ENCODE measurements at regions not wholly inside any gene's neighbourhood (a gene's known extent, or its start where the extent isn't known, plus 50 kb on each side); places are given as distances from the start of the nearest gene placed in this dataset.

DNA sequence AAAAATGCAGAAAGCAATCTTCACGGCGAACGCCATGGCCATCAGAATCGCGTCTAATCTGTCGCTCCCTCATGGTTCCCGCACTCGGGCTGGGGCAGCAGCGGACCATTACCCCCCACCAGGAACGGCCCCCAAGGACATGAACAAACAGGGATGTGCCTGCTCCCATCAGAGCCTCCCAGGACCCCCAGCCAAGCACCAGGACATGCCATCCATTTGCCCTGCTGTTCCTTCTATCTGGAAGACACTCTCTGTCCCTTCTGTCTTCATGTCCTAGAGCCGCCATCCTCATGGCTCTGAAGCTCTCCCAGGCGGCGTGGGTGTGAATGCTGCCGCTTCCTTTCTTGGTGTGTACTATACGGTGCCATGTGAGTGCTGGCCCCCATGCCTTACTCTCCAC lies 371.8 kb downstream of the BCL11B start:
- H3K27me3 Mint-ChIP-seq (ENCODE audit: unreplicated experiment): peaks cover 7% of the 10 kb centered on the region
- TF ChIP-seq, protein P1, sequence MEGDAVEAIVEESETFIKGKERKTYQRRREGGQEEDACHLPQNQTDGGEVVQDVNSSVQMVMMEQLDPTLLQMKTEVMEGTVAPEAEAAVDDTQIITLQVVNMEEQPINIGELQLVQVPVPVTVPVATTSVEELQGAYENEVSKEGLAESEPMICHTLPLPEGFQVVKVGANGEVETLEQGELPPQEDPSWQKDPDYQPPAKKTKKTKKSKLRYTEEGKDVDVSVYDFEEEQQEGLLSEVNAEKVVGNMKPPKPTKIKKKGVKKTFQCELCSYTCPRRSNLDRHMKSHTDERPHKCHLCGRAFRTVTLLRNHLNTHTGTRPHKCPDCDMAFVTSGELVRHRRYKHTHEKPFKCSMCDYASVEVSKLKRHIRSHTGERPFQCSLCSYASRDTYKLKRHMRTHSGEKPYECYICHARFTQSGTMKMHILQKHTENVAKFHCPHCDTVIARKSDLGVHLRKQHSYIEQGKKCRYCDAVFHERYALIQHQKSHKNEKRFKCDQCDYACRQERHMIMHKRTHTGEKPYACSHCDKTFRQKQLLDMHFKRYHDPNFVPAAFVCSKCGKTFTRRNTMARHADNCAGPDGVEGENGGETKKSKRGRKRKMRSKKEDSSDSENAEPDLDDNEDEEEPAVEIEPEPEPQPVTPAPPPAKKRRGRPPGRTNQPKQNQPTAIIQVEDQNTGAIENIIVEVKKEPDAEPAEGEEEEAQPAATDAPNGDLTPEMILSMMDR (IDR thresholded peaks at IDR 0.05; ENCODE audit: partially characterized antibody, unreplicated experiment): no peak

DNA sequence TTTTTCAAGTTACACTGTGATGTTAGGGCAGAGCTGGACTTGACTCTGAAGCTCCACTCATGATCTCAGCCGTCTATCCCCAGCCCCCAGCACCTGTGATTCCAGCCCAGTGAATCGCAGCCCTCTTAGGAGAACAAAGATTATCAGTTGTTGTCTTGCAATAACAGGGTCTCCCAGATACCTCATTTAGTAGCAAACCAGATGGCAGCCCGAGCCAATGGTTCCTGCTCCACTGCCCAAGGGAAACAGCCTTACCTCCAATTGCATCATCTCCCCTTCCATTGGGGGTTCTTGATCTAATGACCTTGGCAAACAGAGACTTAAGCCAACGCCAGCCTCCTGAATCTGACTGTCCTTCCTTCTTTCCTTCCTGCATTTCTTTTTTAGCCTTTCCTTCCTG lies 371.2 kb downstream of the BCL11B start:
- Mint-ChIP-seq H3K27ac (ENCODE audit: unreplicated experiment) (peak overlapping the region; percentile 40), H3K9me3 (ENCODE audit: unreplicated experiment) (peaks cover 5% of the 10 kb centered on the region), H3K27me3 (ENCODE audit: unreplicated experiment) (peaks cover 7% of the 10 kb centered on the region), H3K4me1 (ENCODE audit: low read depth, unreplicated experiment) (no peaks in the 10 kb centered on the region), H3K36me3 (ENCODE audit: unreplicated experiment) (peaks cover 4% of the 10 kb centered on the region), H3K4me3 (ENCODE audit: unreplicated experiment) (no peak overlapping the region)
- TF ChIP-seq, protein P1 (IDR thresholded peaks at IDR 0.05; ENCODE audit: partially characterized antibody, unreplicated experiment): no peak
- no peak for DNase-seq

More for the DNA sequence above, 371.8 kb downstream of the BCL11B start:
- H3K4me1 Mint-ChIP-seq (ENCODE audit: low read depth, unreplicated experiment): no peaks in the 10 kb centered on the region
- peak overlapping the region; percentile 40 for H3K27ac Mint-ChIP-seq (ENCODE audit: unreplicated experiment)
- DNase-seq: no peak
- H3K4me3 Mint-ChIP-seq (ENCODE audit: unreplicated experiment): no peak overlapping the region
- peaks cover 5% of the 10 kb centered on the region for H3K9me3 Mint-ChIP-seq (ENCODE audit: unreplicated experiment)
- H3K36me3 Mint-ChIP-seq (ENCODE audit: unreplicated experiment): peaks cover 4% of the 10 kb centered on the region

DNA sequence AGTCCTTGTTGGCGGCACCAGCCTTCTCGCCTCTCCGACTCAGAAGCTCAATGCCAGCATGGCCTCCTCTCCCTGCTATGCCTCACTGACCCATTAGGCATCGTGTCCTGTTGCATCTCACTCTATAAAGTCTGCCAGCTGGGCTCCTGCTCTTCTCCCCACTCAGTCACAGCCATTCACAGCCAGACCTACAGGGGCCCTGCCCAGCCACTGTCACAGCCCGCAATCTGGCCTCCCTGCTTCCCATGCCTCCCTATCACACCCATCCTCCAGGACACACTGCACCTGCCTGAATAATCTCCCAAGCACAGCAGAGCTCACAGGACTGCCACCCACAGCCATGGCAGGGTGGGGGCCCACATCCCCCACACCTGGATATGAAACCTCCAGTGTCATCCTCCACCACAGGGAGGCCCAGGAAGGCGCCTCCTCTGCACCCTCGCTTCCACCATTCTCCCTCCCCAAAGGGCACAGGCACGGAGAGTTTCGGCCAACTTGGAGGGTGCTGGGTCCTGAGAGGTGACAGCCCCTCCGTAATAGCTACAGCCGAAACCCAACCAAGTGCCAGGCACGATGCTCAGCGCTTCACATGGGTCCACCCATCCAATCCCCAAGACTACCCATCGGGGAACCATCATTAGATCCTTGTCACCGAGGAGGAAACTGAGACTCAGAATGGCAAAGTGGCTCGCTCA lies 370.3 kb downstream of the BCL11B start:
- Mint-ChIP-seq H3K36me3 (ENCODE audit: unreplicated experiment) (peaks cover 4% of the 10 kb centered on the region), H3K4me3 (ENCODE audit: unreplicated experiment) (no peak overlapping the region), H3K27me3 (ENCODE audit: unreplicated experiment) (peaks cover 8% of the 10 kb centered on the region), H3K9me3 (ENCODE audit: unreplicated experiment) (peaks cover 5% of the 10 kb centered on the region), H3K27ac (ENCODE audit: unreplicated experiment) (no peak overlapping the region), H3K4me1 (ENCODE audit: low read depth, unreplicated experiment) (no peaks in the 10 kb centered on the region)
- TF ChIP-seq, protein P1 (IDR thresholded peaks at IDR 0.05; ENCODE audit: partially characterized antibody, unreplicated experiment): no peak
- DNase-seq: no peak

DNA sequence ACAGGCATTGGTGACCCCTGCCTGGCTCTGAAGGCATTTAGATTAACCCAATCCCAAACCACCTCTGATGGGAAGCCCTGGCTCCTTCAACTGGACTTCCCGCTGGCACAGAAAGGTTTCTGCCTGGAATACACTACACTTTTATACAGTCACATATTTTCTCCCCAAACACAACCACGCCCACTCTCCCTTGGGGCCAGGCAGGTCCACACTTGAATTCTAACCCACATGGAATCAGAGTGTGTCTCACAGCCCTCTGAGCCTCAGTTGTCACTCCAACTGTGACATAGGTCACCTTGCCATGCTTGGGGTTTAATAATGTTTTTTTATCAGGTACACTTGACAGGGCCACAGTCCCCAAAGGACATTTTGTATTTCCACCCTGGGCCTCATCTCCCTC lies 368.6 kb downstream of the BCL11B start:
- H3K4me3 Mint-ChIP-seq (ENCODE audit: unreplicated experiment): no peak overlapping the region
- peaks cover 8% of the 10 kb centered on the region for H3K9me3 Mint-ChIP-seq (ENCODE audit: unreplicated experiment)
- peaks cover 4% of the 10 kb centered on the region for H3K36me3 Mint-ChIP-seq (ENCODE audit: unreplicated experiment)
- H3K4me1 Mint-ChIP-seq (ENCODE audit: low read depth, unreplicated experiment): no peaks in the 10 kb centered on the region
- H3K27me3 Mint-ChIP-seq (ENCODE audit: unreplicated experiment): peaks cover 6% of the 10 kb centered on the region
- no peak overlapping the region for H3K27ac Mint-ChIP-seq (ENCODE audit: unreplicated experiment)
- TF ChIP-seq, protein P1 (IDR thresholded peaks at IDR 0.05; ENCODE audit: partially characterized antibody, unreplicated experiment): no peak
- DNase-seq: no peak

DNA sequence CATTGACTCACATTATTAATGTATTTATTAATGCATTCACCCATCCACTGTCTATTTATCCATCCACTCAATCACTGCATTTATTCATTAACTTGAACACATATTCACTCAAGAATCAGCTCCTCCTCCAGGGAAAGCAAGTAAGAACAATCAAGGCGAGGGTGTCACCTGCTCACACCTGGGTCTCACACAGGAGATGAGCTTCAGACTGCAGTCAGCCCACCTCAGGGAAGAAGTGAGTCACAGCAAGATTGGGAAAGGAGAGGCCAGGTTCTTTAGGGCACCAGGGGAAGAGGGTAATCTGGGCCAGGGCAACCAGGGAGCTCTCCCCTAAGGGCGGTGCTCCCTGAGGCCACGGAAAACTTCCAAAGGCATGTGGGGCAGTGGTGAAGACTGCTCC lies 367.3 kb downstream of the BCL11B start:
- H3K4me1 Mint-ChIP-seq (ENCODE audit: low read depth, unreplicated experiment): no peaks in the 10 kb centered on the region
- H3K27me3 Mint-ChIP-seq (ENCODE audit: unreplicated experiment): peaks cover 6% of the 10 kb centered on the region
- H3K36me3 Mint-ChIP-seq (ENCODE audit: unreplicated experiment): peaks cover 4% of the 10 kb centered on the region
- H3K27ac Mint-ChIP-seq (ENCODE audit: unreplicated experiment): no peak overlapping the region
- TF ChIP-seq, protein P1 (IDR thresholded peaks at IDR 0.05; ENCODE audit: partially characterized antibody, unreplicated experiment): no peak
- no peak overlapping the region for H3K4me3 Mint-ChIP-seq (ENCODE audit: unreplicated experiment)
- H3K9me3 Mint-ChIP-seq (ENCODE audit: unreplicated experiment): peaks cover 9% of the 10 kb centered on the region
- no peak for DNase-seq
